K562 (cell line): ENCODE measurements at regions not wholly inside any gene's neighbourhood (a gene's known extent, or its start where the extent isn't known, plus 50 kb on each side); places are given as distances from the start of the nearest gene placed in this dataset.

Experiments
- ATAC-seq: fragments of 200-7000 bp; cut with Tn5 transposase; 3 replicates; pipeline ENCODE4 v1.9.1; 2020; ENCODE audit warnings: moderate library complexity
- BruUV-seq: library from RNA; stranded (reverse); fragments of 400-500 nt; replicated peaks from 2 replicates; lab custom pipeline; 2021; lab: Mats Ljungman, UMichigan
- CTCF ChIA-PET: fragments of 300-600 bp; formaldehyde crosslinking; extraction: SDS; loops from one replicate; lab custom pipeline; 2021; ENCODE audit warnings: low intra/inter-chr PET ratio; lab: Yijun Ruan, JAX
- POLR2A ChIA-PET: fragments of 300-600, 350-650 bp; sonication (Branson Sonifier 250); formaldehyde crosslinking; extraction: SDS; loops from one replicate; lab custom pipeline; 2021; ENCODE audit warnings: antibody characterized with exemption, inconsistent platforms; lab: Yijun Ruan, JAX
- DNase-seq, 4 experiments: peaks; one replicate each; pipeline versions ENCODE4 v3.0.0 to v3.0.0-alpha.2; 2011 to 2018; ENCODE audit warnings: low spot score in 3 of 4, mixed read lengths in 3 of 4; ENCODE audit errors: extremely low read depth in 1 of 4
- FAIRE-seq: peaks from 2 replicates; lab custom pipeline; 2011; peaks lifted over from hg19 to GRCh38; lab: Jason Lieb, UNC
- H2AFZ ChIP-seq: 2 replicates; pipeline ENCODE4 v1.6.0; 2011; ENCODE audit warnings: low read depth, low read length, control low read depth, inconsistent platforms
- H3K27ac ChIP-seq: fragments of 200-600 bp; 3 replicates; pipeline ENCODE4 v1.8.0; 2011; ENCODE audit warnings: low read depth, mild to moderate bottlenecking, control low read depth, inconsistent platforms, low read length, moderate library complexity, mixed read lengths; ENCODE audit errors: extremely low read depth
- H3K27me3 ChIP-seq, 2 experiments: fragments of 300-600 bp in 1 of 2; 2 replicates in 1 of 2; 3 replicates in 1 of 2; pipeline versions ENCODE4 v1.6.0 to v1.8.0; 2011; ENCODE audit warnings: inconsistent platforms in 2 of 2, low read length in 2 of 2, mild to moderate bottlenecking in 1 of 2, mixed read lengths in 1 of 2, moderate library complexity in 1 of 2; ENCODE audit not compliant: control insufficient read depth in 2 of 2, insufficient read depth in 2 of 2
- H3K36me3 ChIP-seq: fragments of 300-600 bp; 3 replicates; pipeline ENCODE4 v1.8.0; 2011; ENCODE audit warnings: mild to moderate bottlenecking, low read length, inconsistent platforms; ENCODE audit not compliant: control insufficient read depth, insufficient read depth
- H3K4me1 ChIP-seq, 2 experiments: fragments of 200-600 bp in 1 of 2; replicated peaks in 1 of 2; 2 replicates in 1 of 2; 3 replicates in 1 of 2; pipeline versions ENCODE4 v1.5.1 to v1.8.0; 2011; ENCODE audit warnings: inconsistent platforms in 2 of 2, low read length in 2 of 2, mild to moderate bottlenecking in 1 of 2, mixed read lengths in 1 of 2, moderate library complexity in 1 of 2; ENCODE audit not compliant: control insufficient read depth in 2 of 2, insufficient read depth in 2 of 2
- H3K4me2 ChIP-seq: 2 replicates; pipeline ENCODE4 v1.6.1; 2011; ENCODE audit warnings: low read length, control low read depth, inconsistent platforms, mixed read lengths; ENCODE audit not compliant: insufficient read depth
- H3K4me3 ChIP-seq: fragments of 200-600 bp; sonication (generic), shearing (Covaris generic); 2 replicates; pipeline ENCODE4 v1.5.1; 2016; ENCODE audit warnings: control low read depth, inconsistent platforms
- H3K79me2 ChIP-seq: fragments of 200-600 bp; 3 replicates; pipeline ENCODE4 v1.8.0; 2011; ENCODE audit warnings: low read length, inconsistent platforms; ENCODE audit not compliant: control insufficient read depth, insufficient read depth
- H3K9ac ChIP-seq, 2 experiments: 2 replicates each; pipeline versions ENCODE4 v1.6.0 to v1.6.1; 2011; ENCODE audit warnings: low read depth in 2 of 2, low read length in 2 of 2, control low read depth in 1 of 2, inconsistent platforms in 1 of 2, mild to moderate bottlenecking in 1 of 2, mixed read lengths in 1 of 2; ENCODE audit not compliant: insufficient read depth in 1 of 2
- H3K9me1 ChIP-seq: one replicate; pipeline ENCODE4 v1.6.0; 2011; ENCODE audit warnings: inconsistent platforms, mild to moderate bottlenecking, low read length, moderate library complexity; ENCODE audit not compliant: control insufficient read depth, insufficient read depth
- H3K9me3 ChIP-seq: replicated peaks from 2 replicates; pipeline ENCODE4 v1.5.1; 2011; ENCODE audit warnings: low read depth, low read length, inconsistent platforms; ENCODE audit not compliant: control insufficient read depth, insufficient read depth
- H4K20me1 ChIP-seq: replicated peaks from 2 replicates; pipeline ENCODE4 v1.6.1; 2011; ENCODE audit warnings: low read length, inconsistent platforms, mixed read lengths; ENCODE audit not compliant: control insufficient read depth, insufficient read depth
- BDP1 ChIP-seq: IDR thresholded peaks from 3 replicates; pipeline ENCODE4 v1.6.1; 2011; ENCODE audit not compliant: insufficient read length, insufficient read depth
- PATZ1 ChIP-seq: fragments of 250-450 bp; sonication (Bioruptor Pico); IDR thresholded peaks from 2 replicates; pipeline ENCODE4 v1.5.0; 2020; ENCODE audit warnings: mild to moderate bottlenecking, borderline replicate concordance
- ZBTB11 ChIP-seq, 3 experiments: fragments of 200-800 bp in 1 of 3; fragments of 250-450 bp in 1 of 3; fragments of 450-650 bp in 1 of 3; sonication (Bioruptor Pico) in 1 of 3; sonication (Bioruptor generic) in 1 of 3; formaldehyde crosslinking in 1 of 3; IDR thresholded peaks; 2 replicates each; pipeline versions ENCODE4 v1.6.1 to v1.8.0; 2016 to 2022; ENCODE audit warnings: mild to moderate bottlenecking in 2 of 3, missing genetic modification characterization in 2 of 3, missing compliant biosample characterization in 1 of 3, moderate library complexity in 1 of 3
- ZNF263 ChIP-seq: sonication (generic); formaldehyde crosslinking; IDR thresholded peaks from 2 replicates; pipeline ENCODE4 v1.8.0; 2022; ENCODE audit warnings: mild to moderate bottlenecking, missing genetic modification reagents, borderline replicate concordance
- ZNF740 ChIP-seq, 3 experiments: fragments of 200-800 bp in 1 of 3; sonication (Bioruptor generic) in 1 of 3; sonication (generic) in 1 of 3; formaldehyde crosslinking in 1 of 3; IDR thresholded peaks; 2 replicates each; pipeline versions ENCODE4 v1.6.1 to v1.8.0; 2016 to 2022; ENCODE audit warnings: mild to moderate bottlenecking in 2 of 3, missing compliant biosample characterization in 2 of 3, missing genetic modification characterization in 2 of 3, missing genetic modification reagents in 1 of 3
- WGBS: fragments of 100-300 bp; shearing (Covaris generic); methylation state at CpG from one replicate; pipeline ENCODE4 v1.1.6; 2016; ENCODE audit warnings: low coverage, mixed read lengths; ENCODE audit not compliant: insufficient coverage; ENCODE audit errors: missing lambda C conversion rate; 5-methylcytosine and 5-hydroxymethylcytosine counted together
- in situ Hi-C: fragments of 300-500 bp; cut with MboI; formaldehyde crosslinking; loops from 4 replicates; pipeline ENCODE4 v1.15.0; 2018; ENCODE audit warnings: inconsistent platforms, mixed read lengths
- intact Hi-C: fragments of 100-400 bp; cut with micrococcal nuclease; formaldehyde crosslinking; loops from 2 replicates; pipeline ENCODE4 v1.14.2; 2022

GRCh38 chr1:198825254-198825653, 186.4 kb downstream of the PTPRC start (continued):
- TF ChIP-seq PATZ1 (no peak), BDP1 (no peak), ZBTB11 (CRISPR knock-in tag; IDR thresholded peaks at IDR 0.05) (no peak), ZNF263 (CRISPR knock-in tag) (no peak)

GRCh38 chr1:198829356-198829755, 190.5 kb downstream of the PTPRC start:
- 0% methylated on average over 2 of the region's 2 CpGs for WGBS
- BruUV-seq: no TSS peak
- FAIRE-seq (no peak), DNase-seq (no peak), ATAC-seq (no peak)
- ChIA-PET POLR2A (no interaction called here), CTCF (no interaction called here)
- Histone ChIP-seq H3K9ac (no peak overlapping the region), H3K36me3 (no peaks in the 10 kb centered on the region), H3K4me2 (no peak overlapping the region), H3K27ac (no peak overlapping the region), H4K20me1 (no peaks in the 10 kb centered on the region), H3K9me1 (no peaks in the 10 kb centered on the region), H3K4me3 (no peak overlapping the region), H3K4me1 (no peaks in the 10 kb centered on the region), H2AFZ (no peak overlapping the region), H3K79me2 (no peaks in the 10 kb centered on the region), H3K27me3 (no peaks in the 10 kb centered on the region), H3K9me3 (no peaks in the 10 kb centered on the region; the same call in 1 of the 2 replicates)
- in situ Hi-C loops (no loop called here), intact Hi-C loops (no loop called here)
- TF ChIP-seq ZNF740 (CRISPR knock-in tag; IDR thresholded peaks at IDR 0.05) (no peak), ZNF740 (tag; IDR thresholded peaks at IDR 0.05) (no peak)
